T-helper 1 cell (primary cell): ENCODE measurements at regions not wholly inside any gene's neighbourhood (a gene's known extent, or its start where the extent isn't known, plus 50 kb on each side); places are given as distances from the start of the nearest gene placed in this dataset.

ENCODE experiments used
- DNase-seq, 5 donors: peaks; one replicate each; pipeline ENCODE4 v3.0.0-alpha.2; 2012 to 2020

GRCh38 chr18:39699340-39699964 lies 2133.9 kb upstream of the CELF4 start:
- DNase-seq = no peak

- no peak for DNase-seq
These were observed 2132.8 kb upstream of the CELF4 start for GRCh38 chr18:39698436-39698835.

- DNase-seq = no peak
These were observed 2127.8 kb upstream of the CELF4 start for GRCh38 chr18:39693359-39693758.

- DNase-seq = no peak
These were observed 2126.9 kb upstream of the CELF4 start for GRCh38 chr18:39692367-39693015.

- no peak for DNase-seq
These were observed 2119.8 kb upstream of the CELF4 start for GRCh38 chr18:39685303-39685902.

GRCh38 chr18:39681061-39681460 lies 2115.5 kb upstream of the CELF4 start:
- DNase-seq = no peak

GRCh38 chr18:39675906-39676305 lies 2110.3 kb upstream of the CELF4 start:
- no peak for DNase-seq

GRCh38 chr18:39675368-39675767 lies 2109.8 kb upstream of the CELF4 start:
- no peak for DNase-seq

- DNase-seq = no peak
These were observed 2106.6 kb upstream of the CELF4 start for GRCh38 chr18:39672171-39672570.

GRCh38 chr18:39667905-39668304 lies 2102.3 kb upstream of the CELF4 start:
- DNase-seq = no peak

- DNase-seq = no peak
These were observed 2100.9 kb upstream of the CELF4 start for GRCh38 chr18:39666541-39666940.

- no peak for DNase-seq
These were observed 2096.3 kb upstream of the CELF4 start for GRCh38 chr18:39661856-39662366.

GRCh38 chr18:39660141-39660540 lies 2094.5 kb upstream of the CELF4 start:
- DNase-seq = no peak

GRCh38 chr18:39655341-39655740 lies 2089.7 kb upstream of the CELF4 start:
- no peak for DNase-seq

GRCh38 chr18:39653221-39653620 lies 2087.6 kb upstream of the CELF4 start:
- no peak for DNase-seq

- DNase-seq = no peak
These were observed 2083.0 kb upstream of the CELF4 start for GRCh38 chr18:39648616-39649015.

- DNase-seq = no peak
These were observed 2082.3 kb upstream of the CELF4 start for GRCh38 chr18:39647627-39648534.

- no peak for DNase-seq
These were observed 2072.6 kb upstream of the CELF4 start for GRCh38 chr18:39638224-39638623.

GRCh38 chr18:39636931-39637330 lies 2071.3 kb upstream of the CELF4 start:
- DNase-seq = no peak

GRCh38 chr18:39635966-39636365 lies 2070.4 kb upstream of the CELF4 start:
- no peak for DNase-seq

- DNase-seq = no peak
These were observed 2069.6 kb upstream of the CELF4 start for GRCh38 chr18:39635192-39635591.

GRCh38 chr18:39627936-39628335 lies 2062.3 kb upstream of the CELF4 start:
- DNase-seq = no peak

- DNase-seq = no peak
These were observed 2059.4 kb upstream of the CELF4 start for GRCh38 chr18:39624961-39625360.
